ENCODE measurements at regions not wholly inside any gene's neighbourhood (a gene's known extent, or its start where the extent isn't known, plus 50 kb on each side); places are given as distances from the start of the nearest gene placed in this dataset.

DNA sequence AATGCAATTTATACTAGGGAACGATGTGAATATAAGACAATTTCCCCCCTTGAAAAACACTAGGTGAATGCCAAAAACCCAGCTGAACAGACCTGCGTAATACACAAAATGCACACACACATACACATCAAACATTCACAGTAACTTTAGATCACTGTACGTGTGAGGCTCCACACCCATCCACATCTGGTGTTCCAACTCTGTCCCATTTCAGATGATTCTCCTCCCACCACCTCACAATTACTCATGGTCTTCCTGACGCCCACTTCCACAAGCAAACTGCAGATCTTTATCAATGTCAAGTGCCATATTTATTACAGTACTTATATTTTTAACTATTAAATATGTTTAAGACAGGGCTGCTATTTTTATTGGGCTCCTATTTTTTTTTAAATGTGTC, 57.8 kb upstream of the TENM4 start:
- peaks cover 3% of the 10 kb centered on the region for H3K9me3 ChIP-seq (ENCODE audit: control insufficient read depth, low read length)
- WGBS, 2 experiments (ENCODE audit: insufficient coverage in 2 of 2): 90 to 97% methylated on average over 2 to 3 of the region's 4 CpGs
- H3K4me3 ChIP-seq (ENCODE audit: extremely low read depth, insufficient read depth, low read length, poor library complexity, severe bottlenecking): no peak overlapping the region
- H3K4me1 ChIP-seq (ENCODE audit: control insufficient read depth, insufficient read depth, low read length, poor library complexity, severe bottlenecking): peaks cover 12% of the 10 kb centered on the region
- H3K27ac ChIP-seq (ENCODE audit: low read depth, low read length, severe bottlenecking): no peak overlapping the region
- no peaks in the 10 kb centered on the region for H3K36me3 ChIP-seq (ENCODE audit: control insufficient read depth, insufficient read depth, low read length)

- H3K27ac ChIP-seq (ENCODE audit: low read depth, low read length, severe bottlenecking): no peak overlapping the region
- H3K9me3 ChIP-seq (ENCODE audit: control insufficient read depth, low read length): peaks cover 3% of the 10 kb centered on the region
- no peaks in the 10 kb centered on the region for H3K36me3 ChIP-seq (ENCODE audit: control insufficient read depth, insufficient read depth, low read length)
- WGBS, 2 experiments (ENCODE audit: insufficient coverage in 2 of 2): 8 to 30% methylated on average over 9 to 11 of the region's 11 CpGs
- no peaks in the 10 kb centered on the region for H3K4me1 ChIP-seq (ENCODE audit: control insufficient read depth, insufficient read depth, low read length, poor library complexity, severe bottlenecking)
- no peak overlapping the region for H3K4me3 ChIP-seq (ENCODE audit: extremely low read depth, insufficient read depth, low read length, poor library complexity, severe bottlenecking)
These were observed 52.8 kb upstream of the TENM4 start for GRCh38 chr11:79493555-79494171.

GRCh38 chr11:79492008-79492407, 51.2 kb upstream of the TENM4 start:
- Histone ChIP-seq H3K27ac (ENCODE audit: low read depth, low read length, severe bottlenecking) (no peak overlapping the region), H3K36me3 (ENCODE audit: control insufficient read depth, insufficient read depth, low read length) (no peaks in the 10 kb centered on the region), H3K9me3 (ENCODE audit: control insufficient read depth, low read length) (no peaks in the 10 kb centered on the region), H3K4me1 (ENCODE audit: control insufficient read depth, insufficient read depth, low read length, poor library complexity, severe bottlenecking) (no peaks in the 10 kb centered on the region), H3K4me3 (ENCODE audit: extremely low read depth, insufficient read depth, low read length, poor library complexity, severe bottlenecking) (no peak overlapping the region)
- WGBS, 2 experiments (ENCODE audit: insufficient coverage in 2 of 2): no CpG with 5 or more reads among the region's 4 CpGs

Measured in mesodermal cell (in vitro differentiated cells).